ENCODE measurements at regions not wholly inside any gene's neighbourhood (a gene's known extent, or its start where the extent isn't known, plus 50 kb on each side); places are given as distances from the start of the nearest gene placed in this dataset.

GRCh38 chrX:67892401-67892800, 348.6 kb downstream of the AR start:
- no peak overlapping the region for H2AK9ac ChIP-seq (replicated peaks; ENCODE audit: low read depth, low read length, poor library complexity)
- POLR2A ChIA-PET (ENCODE audit: unreplicated experiment): no interaction called here
- no peak overlapping the region for H2AFZ ChIP-seq (replicated peaks; ENCODE audit: low read length, poor library complexity)
- no peak overlapping the region for H3K14ac ChIP-seq (replicated peaks; ENCODE audit: low read depth, low read length)
- WGBS, 2 experiments (ENCODE audit: extremely low coverage in 2 of 2, insufficient read length in 1 of 2): no CpG with 5 or more reads among the region's 2 CpGs
- H3K27ac ChIP-seq (ENCODE audit: insufficient read depth, low read length): no peak overlapping the region
- H4K5ac ChIP-seq (ENCODE audit: low read depth, low read length): no peak overlapping the region
- H2BK20ac ChIP-seq (ENCODE audit: low read depth, low read length): no peak overlapping the region
- H3K9me3 ChIP-seq (ENCODE audit: control insufficient read depth, insufficient read depth, low read length): peaks cover 12% of the 10 kb centered on the region; the same call in 1 of the 2 replicates
- H2BK5ac ChIP-seq (ENCODE audit: low read depth, low read length, poor library complexity, severe bottlenecking): no peak overlapping the region
- no peak overlapping the region for H3K56ac ChIP-seq (ENCODE audit: extremely low read depth, insufficient read depth, low read length)
- H3K23ac ChIP-seq (ENCODE audit: low read depth, low read length): no peak overlapping the region
- H2BK120ac ChIP-seq (ENCODE audit: low read depth, low read length): no peak overlapping the region
- no TSS peak for BruUV-seq (replicated peaks)
- H2AK5ac ChIP-seq (ENCODE audit: low read depth, low read length): no peak overlapping the region
- no peak overlapping the region for H3K4me3 ChIP-seq (ENCODE audit: insufficient read depth, low read depth, low read length)
- no peak for ATAC-seq (ENCODE audit: low read depth)
- H3K4me2 ChIP-seq (ENCODE audit: low read depth, low read length): no peak overlapping the region
- in situ Hi-C loops (cut with MboI; ENCODE audit: low sequenced_read_pairs): no loop called here
- no peaks in the 10 kb centered on the region for H3K9me1 ChIP-seq (ENCODE audit: insufficient read depth, low read length)
- no peak overlapping the region for H3K18ac ChIP-seq (ENCODE audit: low read depth, low read length)
- no peak overlapping the region for H4K8ac ChIP-seq (ENCODE audit: low read depth in 2 of 2, low read length in 2 of 2)
- H3K4me1 ChIP-seq (ENCODE audit: control insufficient read depth, insufficient read depth, low read length): no peaks in the 10 kb centered on the region
- no peaks in the 10 kb centered on the region for H3K79me1 ChIP-seq (ENCODE audit: low read depth in 1 of 2, low read length in 2 of 2)
- intact Hi-C loops (cut with micrococcal nuclease): no loop called here
- no peaks in the 10 kb centered on the region for H3K36me3 ChIP-seq (ENCODE audit: control insufficient read depth, insufficient read depth, low read length)
- no peak overlapping the region for H2BK15ac ChIP-seq (ENCODE audit: low read depth, low read length)
- no peak for DNase-seq
- no peaks in the 10 kb centered on the region for H4K20me1 ChIP-seq (ENCODE audit: insufficient read depth, low read length)
- no peak overlapping the region for H4K91ac ChIP-seq (ENCODE audit: insufficient read depth, low read depth, low read length)
- H3K27me3 ChIP-seq (ENCODE audit: control insufficient read depth, insufficient read depth, low read length): no peaks in the 10 kb centered on the region
- TF ChIP-seq RFX5 (IDR thresholded peaks at IDR 0.05; ENCODE audit: low read depth, low read length) (no peak), BHLHE40 (IDR thresholded peaks at IDR 0.05; ENCODE audit: low read depth, low read length) (no peak), USF2 (IDR thresholded peaks at IDR 0.05; ENCODE audit: low read depth, low read length) (no peak)
- CTCF ChIA-PET: no interaction called here
- no peak overlapping the region for H3K9ac ChIP-seq (ENCODE audit: low read depth, low read length)
- H3K4ac ChIP-seq (ENCODE audit: low read depth, low read length): no peak overlapping the region
- dilution Hi-C loops (cut with HindIII; ENCODE audit: low sequenced_read_pairs, unreplicated experiment): no loop called here
